Stimulated activated CD4-positive, alpha-beta T cell treated with anti-CD3 and anti-CD28 coated beads, TNF-alpha, amount 100 ng/mL, for 4 hours (primary cell): ENCODE measurements at regions not wholly inside any gene's neighbourhood (a gene's known extent, or its start where the extent isn't known, plus 50 kb on each side); places are given as distances from the start of the nearest gene placed in this dataset.

ENCODE experiments used
- DNase-seq, 3 experiments: peaks; one replicate each; pipeline ENCODE4 v3.0.0-alpha.2; 2020; ENCODE audit warnings: low read depth in 3 of 3

GRCh38 chr10:2858452-2858851, 208.9 kb upstream of the PFKP start:
- no peak for DNase-seq

DNA sequence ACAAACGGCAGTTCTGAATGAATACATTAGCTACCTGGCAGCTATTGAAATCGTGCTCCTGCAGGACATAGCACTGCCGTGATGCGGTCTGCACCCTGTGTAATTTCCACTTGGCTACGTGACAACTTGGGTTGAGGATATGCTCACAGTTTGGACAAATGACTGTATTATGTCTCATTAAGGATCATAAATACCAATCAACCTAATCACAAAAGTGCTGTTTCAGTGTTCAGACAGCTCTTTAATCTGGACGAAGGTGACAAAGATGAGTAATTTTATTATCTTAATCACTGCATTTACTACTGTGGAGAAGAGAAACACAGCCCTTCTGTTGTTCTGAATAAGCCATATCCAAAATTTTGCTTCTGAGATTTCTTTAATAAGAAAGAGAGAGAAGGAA, 210.8 kb upstream of the PFKP start:
- DNase-seq: no peak

GRCh38 chr10:2852574-2853323, 214.6 kb upstream of the PFKP start:
- no peak for DNase-seq

DNA sequence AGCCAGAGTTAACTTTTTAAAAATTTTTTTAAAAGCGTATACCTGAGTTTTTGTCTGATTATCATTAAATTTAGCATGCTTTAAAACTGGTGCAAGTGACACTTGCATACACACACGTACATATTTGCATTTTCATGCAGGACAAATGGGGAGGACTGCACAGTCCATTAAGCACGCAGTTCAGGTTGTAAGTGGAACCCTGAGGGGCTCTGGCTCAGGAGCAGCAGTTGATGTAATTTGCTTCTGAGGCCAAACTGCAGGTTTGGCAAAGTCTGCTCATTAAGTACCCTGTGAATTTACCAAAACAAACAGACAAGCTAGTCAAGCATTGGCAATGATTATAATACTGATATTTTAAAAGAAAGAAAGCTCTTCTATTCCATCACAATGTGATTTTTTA, 215.8 kb upstream of the PFKP start:
- no peak for DNase-seq

- DNase-seq: no peak
These were observed 217.1 kb upstream of the PFKP start for GRCh38 chr10:2850202-2850601.

DNA sequence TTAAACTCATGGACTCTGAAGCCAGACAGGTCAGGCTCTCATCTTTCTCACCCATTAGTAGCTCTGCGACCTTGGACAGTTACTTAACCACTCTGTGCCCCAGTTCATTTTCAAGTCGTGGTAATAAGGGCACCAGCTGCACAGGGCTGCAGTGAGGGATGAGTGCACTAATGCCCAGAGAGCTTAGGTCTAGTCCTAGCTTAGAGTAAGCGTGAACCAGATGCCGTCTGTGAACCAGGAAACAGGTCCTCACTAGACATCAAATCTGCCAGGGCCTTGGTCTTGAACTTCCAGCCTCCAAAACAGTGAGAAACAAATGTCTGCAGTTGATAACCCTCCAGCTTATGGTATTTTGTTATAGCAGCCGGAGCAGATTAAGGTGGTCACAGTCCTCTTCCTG, 222.4 kb upstream of the PFKP start:
- DNase-seq: no peak

- DNase-seq: peak in 1 of 3 experiments; percentile 21
These were observed 228.1 kb upstream of the PFKP start for GRCh38 chr10:2839081-2839725.

- DNase-seq: no peak
These were observed 229.7 kb upstream of the PFKP start for GRCh38 chr10:2837674-2838073.

GRCh38 chr10:2836921-2837662, 230.3 kb upstream of the PFKP start:
- DNase-seq: no peak

DNA sequence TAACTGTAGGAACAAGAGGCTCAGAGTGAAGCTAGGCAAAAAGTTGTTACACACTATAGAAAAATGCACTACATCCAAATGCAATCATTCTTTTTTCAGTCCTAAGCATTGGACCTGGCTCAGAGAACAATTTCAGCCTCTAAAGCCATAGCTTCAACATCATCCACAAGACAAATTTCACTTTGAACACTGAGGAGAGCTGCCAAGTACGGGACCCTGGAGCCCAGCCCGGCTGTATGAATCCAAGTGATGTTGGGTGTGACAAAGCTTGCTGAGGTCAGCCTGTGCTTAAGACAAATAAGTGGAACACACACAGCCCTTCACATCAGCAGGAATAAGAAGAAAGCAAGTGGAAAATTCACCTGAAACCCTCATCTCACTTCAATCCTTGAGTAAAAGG, 233.1 kb upstream of the PFKP start:
- no peak for DNase-seq

GRCh38 chr10:2831509-2831908, 235.8 kb upstream of the PFKP start:
- DNase-seq: no peak

- no peak for DNase-seq
These were observed 238.6 kb upstream of the PFKP start for GRCh38 chr10:2828741-2829140.

DNA sequence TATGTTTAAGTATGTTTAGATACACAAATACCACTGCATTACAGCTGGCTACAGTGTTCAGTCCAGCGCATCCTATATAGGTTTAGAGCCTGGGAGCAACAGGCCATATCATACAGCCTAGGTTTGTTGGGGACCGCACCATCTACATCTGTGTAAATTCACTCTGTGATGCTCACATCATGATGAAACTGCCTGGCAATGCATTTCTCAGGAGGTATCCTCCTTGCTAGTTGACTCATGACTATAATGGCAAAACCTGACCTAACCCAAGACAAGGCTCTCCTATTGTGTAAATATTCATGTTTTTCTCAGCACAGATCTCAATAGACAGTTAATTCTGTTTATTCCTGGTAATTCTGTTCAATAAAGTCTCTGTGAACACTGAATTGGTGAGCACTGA, 240.7 kb upstream of the PFKP start:
- DNase-seq: no peak

GRCh38 chr10:2825841-2826240, 241.5 kb upstream of the PFKP start:
- DNase-seq: no peak

- DNase-seq: no peak
These were observed 249.3 kb upstream of the PFKP start for GRCh38 chr10:2817940-2818636.

- DNase-seq: no peak
These were observed 253.7 kb upstream of the PFKP start for GRCh38 chr10:2813693-2814092.

GRCh38 chr10:2813286-2813685, 254.1 kb upstream of the PFKP start:
- DNase-seq: no peak

DNA sequence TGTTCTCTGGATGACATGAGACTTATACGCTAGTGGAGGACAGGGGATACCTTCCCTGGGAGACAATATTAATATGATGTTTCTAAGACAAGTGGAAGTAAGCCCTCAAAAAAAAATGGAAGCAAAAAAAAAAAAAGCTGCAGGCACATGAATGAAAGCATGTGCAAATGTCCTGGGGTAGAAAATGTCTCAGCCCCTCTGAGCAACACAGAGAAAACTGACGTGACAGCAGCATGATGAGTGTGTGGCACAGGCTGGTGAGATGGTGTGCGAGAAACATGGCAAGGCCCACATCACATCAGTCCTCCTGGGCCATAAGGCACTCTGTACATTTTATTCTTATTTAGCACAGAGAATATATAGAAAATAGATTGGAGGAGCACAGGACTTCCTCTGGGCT, 254.7 kb upstream of the PFKP start:
- no peak for DNase-seq

- no peak for DNase-seq
These were observed 267.2 kb upstream of the PFKP start for GRCh38 chr10:2800178-2800577.

DNA sequence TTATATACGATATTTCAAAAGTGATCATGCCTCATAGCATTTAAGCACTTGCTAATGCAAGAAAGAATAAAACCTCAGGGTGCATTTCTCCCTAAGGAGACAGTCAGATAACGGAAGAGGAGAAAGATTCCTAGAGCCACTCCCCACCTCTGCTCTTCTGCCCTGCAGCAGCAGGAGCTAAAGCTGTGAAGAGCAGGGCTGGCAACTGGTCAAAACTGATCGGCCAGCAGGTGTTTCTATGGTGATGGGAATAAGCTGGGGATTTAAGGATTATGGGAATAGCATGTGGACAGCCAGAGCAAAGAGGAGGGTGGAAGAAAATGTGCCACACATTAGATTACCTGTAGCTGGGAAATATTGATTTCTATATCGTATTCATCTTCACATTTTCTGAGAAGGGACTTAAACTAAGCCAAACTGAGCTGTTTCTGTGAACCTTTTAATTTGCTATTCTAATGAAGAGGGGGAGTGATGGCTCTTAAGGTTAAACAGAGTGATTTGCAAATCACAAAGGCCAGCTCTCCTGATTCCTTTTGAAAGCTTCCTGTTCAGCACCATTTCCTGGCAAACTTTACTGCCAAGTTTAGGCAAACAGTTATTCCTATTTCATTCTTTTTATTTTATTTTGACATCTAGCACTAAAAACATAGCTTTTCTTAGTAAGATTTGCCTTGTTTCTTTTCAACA, 268.9 kb upstream of the PFKP start:
- no peak for DNase-seq

DNA sequence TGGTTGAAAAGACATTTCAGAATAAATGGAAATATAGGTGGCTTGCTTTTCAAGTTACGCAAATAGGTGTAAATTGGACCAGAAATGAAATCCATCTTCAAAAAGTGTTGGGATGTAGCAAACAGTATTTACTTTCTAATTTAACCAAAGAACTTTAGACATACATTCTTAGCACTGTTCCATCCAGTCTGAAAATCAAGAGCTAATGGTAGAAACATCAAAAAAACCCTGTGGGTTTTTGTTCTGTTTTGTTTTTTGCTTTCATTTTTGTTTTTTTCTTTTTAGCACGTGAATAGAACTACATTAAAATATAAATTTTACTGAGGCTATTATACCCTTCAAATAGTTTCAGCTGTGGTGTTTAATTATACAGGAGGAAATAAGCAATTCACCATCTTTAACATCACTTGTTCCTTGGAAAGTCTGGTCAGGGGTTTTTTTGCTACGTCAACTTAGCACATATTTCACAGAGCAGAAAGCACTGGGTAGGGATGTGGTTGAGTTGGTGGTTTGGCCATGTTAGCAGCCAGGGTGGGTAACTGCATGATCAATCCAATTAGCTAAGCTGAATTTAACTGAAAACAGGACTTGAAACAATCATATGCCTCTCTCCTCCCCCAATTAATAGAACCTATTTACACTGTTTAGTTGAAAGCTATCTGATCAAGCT, 275.4 kb upstream of the PFKP start:
- DNase-seq: no peak
